ENCODE measurements at regions not wholly inside any gene's neighbourhood (a gene's known extent, or its start where the extent isn't known, plus 50 kb on each side); places are given as distances from the start of the nearest gene placed in this dataset.

GRCh38 chr4:161101881-161102280, 1061.9 kb downstream of the FSTL5 start:
- no peak for DNase-seq

- DNase-seq, result no peak
Measured at GRCh38 chr4:161097821-161098220, 1066.0 kb downstream of the FSTL5 start.

GRCh38 chr4:161061046-161061445, 1102.8 kb downstream of the FSTL5 start:
- no peak for DNase-seq
